Hepatocyte (in vitro differentiated cells): ENCODE measurements at regions not wholly inside any gene's neighbourhood (a gene's known extent, or its start where the extent isn't known, plus 50 kb on each side); places are given as distances from the start of the nearest gene placed in this dataset.

ENCODE experiments used
- DNase-seq: peaks from one replicate; pipeline ENCODE4 v3.0.0-alpha.2; 2016; ENCODE audit warnings: low spot score
- H2AFZ ChIP-seq: fragments of 200-600 bp; sonication (generic); 2 replicates; pipeline ENCODE4 v1.6.0; 2016; ENCODE audit warnings: antibody characterized with exemption, mild to moderate bottlenecking
- H3K27ac ChIP-seq: fragments of 200-600 bp; sonication (generic); 2 replicates; pipeline ENCODE4 v1.5.1; 2016; ENCODE audit warnings: mild to moderate bottlenecking
- H3K27me3 ChIP-seq: fragments of 200-600 bp; sonication (generic); 2 replicates; pipeline ENCODE4 v1.6.1; 2016
- H3K36me3 ChIP-seq: fragments of 200-600 bp; sonication (generic); replicated peaks from 2 replicates; pipeline ENCODE4 v1.5.1; 2016; ENCODE audit warnings: low read depth; ENCODE audit not compliant: insufficient read depth
- H3K4me1 ChIP-seq: fragments of 200-600 bp; sonication (generic); 2 replicates; pipeline ENCODE4 v1.5.1; 2016; ENCODE audit warnings: mild to moderate bottlenecking, moderate library complexity; ENCODE audit not compliant: insufficient read depth
- H3K4me2 ChIP-seq: fragments of 200-600 bp; sonication (generic); 2 replicates; pipeline ENCODE4 v1.6.0; 2016
- H3K4me3 ChIP-seq: fragments of 200-600 bp; sonication (generic); 2 replicates; pipeline ENCODE4 v1.5.1; 2016; ENCODE audit warnings: mild to moderate bottlenecking
- H3K79me2 ChIP-seq: fragments of 200-600 bp; sonication (generic); 2 replicates; pipeline ENCODE4 v1.6.0; 2017; ENCODE audit warnings: mild to moderate bottlenecking
- H3K9me2 ChIP-seq: fragments of 200-600 bp; sonication (generic); replicated peaks from 2 replicates; pipeline ENCODE4 v1.6.0; 2017; ENCODE audit warnings: mild to moderate bottlenecking; ENCODE audit not compliant: insufficient read depth
- H3K9me3 ChIP-seq: fragments of 200-600 bp; sonication (generic); 2 replicates; pipeline ENCODE4 v1.5.1; 2016; ENCODE audit warnings: low read depth, mild to moderate bottlenecking
- H4K20me1 ChIP-seq: fragments of 200-600 bp; sonication (generic); 2 replicates; pipeline ENCODE4 v1.6.0; 2016; ENCODE audit warnings: mild to moderate bottlenecking; ENCODE audit not compliant: insufficient read depth, poor library complexity, severe bottlenecking
- EZH2 ChIP-seq: fragments of 200-600 bp; sonication (generic); IDR thresholded peaks from 2 replicates; pipeline ENCODE4 v1.6.1; 2016; ENCODE audit warnings: antibody characterized with exemption, mild to moderate bottlenecking, borderline replicate concordance
- EZH2phosphoT487 ChIP-seq: fragments of 200-600 bp; sonication (generic); IDR thresholded peaks from one replicate; pipeline ENCODE4 v1.6.1; 2018; ENCODE audit warnings: antibody characterized with exemption, mild to moderate bottlenecking, low read depth, moderate library complexity; ENCODE audit not compliant: unreplicated experiment, severe bottlenecking
- WGBS: methylation state at CpG from one replicate; pipeline ENCODE4 v1.1.6; 2016; ENCODE audit warnings: low lambda C conversion rate; ENCODE audit errors: missing lambda C conversion rate; 5-methylcytosine and 5-hydroxymethylcytosine counted together
- TF ChIP-seq, protein P1 (sequence below): fragments of 200-600 bp; sonication (generic); IDR thresholded peaks from 2 replicates; pipeline ENCODE4 v1.5.1; 2016; ENCODE audit warnings: antibody characterized with exemption, mild to moderate bottlenecking; ENCODE audit not compliant: poor library complexity

GRCh38 chr1:81296601-81297000 lies 504.1 kb upstream of the ADGRL2 start:
- H2AFZ ChIP-seq, result no peak overlapping the region
- H3K9me2 ChIP-seq, result no peaks in the 10 kb centered on the region
- H3K79me2 ChIP-seq, result no peaks in the 10 kb centered on the region
- DNase-seq, result no peak
- peaks cover 13% of the 10 kb centered on the region for H3K4me1 ChIP-seq
- H3K27me3 ChIP-seq, result no peaks in the 10 kb centered on the region
- H3K4me3 ChIP-seq, result no peak overlapping the region
- H3K9me3 ChIP-seq, result no peaks in the 10 kb centered on the region
- WGBS, result 60% methylated on average over 1 of the region's 1 CpG
- no peaks in the 10 kb centered on the region for H4K20me1 ChIP-seq
- H3K27ac ChIP-seq, result no peak overlapping the region
- H3K4me2 ChIP-seq, result peak overlapping the region; percentile 6
- no peaks in the 10 kb centered on the region for H3K36me3 ChIP-seq
- TF ChIP-seq EZH2phosphoT487 (no peak), EZH2 (no peak)
- TF ChIP-seq, protein P1, sequence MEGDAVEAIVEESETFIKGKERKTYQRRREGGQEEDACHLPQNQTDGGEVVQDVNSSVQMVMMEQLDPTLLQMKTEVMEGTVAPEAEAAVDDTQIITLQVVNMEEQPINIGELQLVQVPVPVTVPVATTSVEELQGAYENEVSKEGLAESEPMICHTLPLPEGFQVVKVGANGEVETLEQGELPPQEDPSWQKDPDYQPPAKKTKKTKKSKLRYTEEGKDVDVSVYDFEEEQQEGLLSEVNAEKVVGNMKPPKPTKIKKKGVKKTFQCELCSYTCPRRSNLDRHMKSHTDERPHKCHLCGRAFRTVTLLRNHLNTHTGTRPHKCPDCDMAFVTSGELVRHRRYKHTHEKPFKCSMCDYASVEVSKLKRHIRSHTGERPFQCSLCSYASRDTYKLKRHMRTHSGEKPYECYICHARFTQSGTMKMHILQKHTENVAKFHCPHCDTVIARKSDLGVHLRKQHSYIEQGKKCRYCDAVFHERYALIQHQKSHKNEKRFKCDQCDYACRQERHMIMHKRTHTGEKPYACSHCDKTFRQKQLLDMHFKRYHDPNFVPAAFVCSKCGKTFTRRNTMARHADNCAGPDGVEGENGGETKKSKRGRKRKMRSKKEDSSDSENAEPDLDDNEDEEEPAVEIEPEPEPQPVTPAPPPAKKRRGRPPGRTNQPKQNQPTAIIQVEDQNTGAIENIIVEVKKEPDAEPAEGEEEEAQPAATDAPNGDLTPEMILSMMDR, result no peak

- Histone ChIP-seq H3K4me3 (no peak overlapping the region), H3K27me3 (no peaks in the 10 kb centered on the region), H3K4me2 (no peak overlapping the region), H3K9me2 (no peaks in the 10 kb centered on the region), H3K4me1 (no peaks in the 10 kb centered on the region), H3K27ac (no peak overlapping the region), H3K9me3 (no peaks in the 10 kb centered on the region), H3K36me3 (no peaks in the 10 kb centered on the region), H2AFZ (no peak overlapping the region), H4K20me1 (no peaks in the 10 kb centered on the region), H3K79me2 (no peaks in the 10 kb centered on the region)
- WGBS, result 87% methylated on average over 6 of the region's 6 CpGs
- DNase-seq, result no peak
- no peak for TF ChIP-seq EZH2
- no peak for TF ChIP-seq EZH2phosphoT487
- TF ChIP-seq, protein P1, result no peak
Measured at GRCh38 chr1:81290326-81290725, 510.4 kb upstream of the ADGRL2 start.

GRCh38 chr1:81288689-81289088 lies 512.0 kb upstream of the ADGRL2 start:
- Histone ChIP-seq H3K27ac (no peak overlapping the region), H3K4me2 (no peak overlapping the region), H3K36me3 (no peaks in the 10 kb centered on the region), H3K27me3 (no peaks in the 10 kb centered on the region), H2AFZ (no peak overlapping the region), H4K20me1 (no peaks in the 10 kb centered on the region), H3K4me3 (no peak overlapping the region), H3K4me1 (no peaks in the 10 kb centered on the region), H3K9me3 (no peaks in the 10 kb centered on the region), H3K9me2 (no peaks in the 10 kb centered on the region), H3K79me2 (no peaks in the 10 kb centered on the region)
- DNase-seq, result no peak
- 86% methylated on average over 2 of the region's 2 CpGs for WGBS
- TF ChIP-seq EZH2 (no peak), EZH2phosphoT487 (no peak)
- TF ChIP-seq, protein P1, result no peak

DNA sequence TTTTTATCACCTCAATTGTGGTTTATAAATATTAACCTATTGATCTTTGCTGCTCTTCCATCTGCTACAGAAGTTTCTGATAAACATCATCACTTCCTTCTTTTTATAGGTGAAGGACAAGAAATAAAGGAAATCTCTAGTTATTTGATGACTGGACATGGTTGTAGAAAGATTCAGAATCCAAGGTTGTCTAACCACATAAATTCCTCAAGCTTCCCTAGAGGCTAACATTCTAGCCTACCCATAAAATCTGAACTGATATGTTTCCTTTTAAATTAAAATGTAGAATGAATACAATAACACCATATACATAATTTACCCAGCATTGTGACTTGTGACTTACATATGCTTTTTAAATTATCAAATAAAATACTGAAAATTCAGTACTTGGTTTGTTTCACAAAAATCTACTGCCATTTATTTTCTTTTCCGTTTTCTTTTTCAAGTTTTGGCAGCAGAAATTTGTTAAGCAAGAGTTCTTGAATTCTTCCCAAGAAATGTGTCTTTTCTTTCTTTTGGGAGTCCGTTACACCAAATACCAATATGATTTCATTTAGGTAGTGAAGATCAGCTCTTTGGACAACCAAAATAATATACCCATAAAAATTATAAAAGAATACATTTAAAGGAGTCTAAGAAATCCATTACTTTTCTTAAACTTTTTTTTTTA lies 513.2 kb upstream of the ADGRL2 start:
- DNase-seq, result no peak
- Histone ChIP-seq H3K27me3 (no peaks in the 10 kb centered on the region), H3K36me3 (no peaks in the 10 kb centered on the region), H3K9me3 (no peaks in the 10 kb centered on the region), H3K79me2 (no peaks in the 10 kb centered on the region), H3K4me2 (no peak overlapping the region), H3K4me3 (no peak overlapping the region), H4K20me1 (no peaks in the 10 kb centered on the region), H3K27ac (no peak overlapping the region), H2AFZ (no peak overlapping the region), H3K9me2 (no peaks in the 10 kb centered on the region), H3K4me1 (no peaks in the 10 kb centered on the region)
- TF ChIP-seq EZH2 (no peak), EZH2phosphoT487 (no peak)
- TF ChIP-seq, protein P1, result no peak
- WGBS, result 69% methylated on average over 2 of the region's 2 CpGs
